HG02571 (cell line): ENCODE measurements at regions not wholly inside any gene's neighbourhood (a gene's known extent, or its start where the extent isn't known, plus 50 kb on each side); places are given as distances from the start of the nearest gene placed in this dataset.

ENCODE experiments used
- ATAC-seq: cut with Tn5 transposase; IDR thresholded peaks from one replicate; pipeline ENCODE4 v1.9.1; 2021; ENCODE audit warnings: mild to moderate bottlenecking, moderate library complexity; ENCODE audit not compliant: unreplicated experiment

DNA sequence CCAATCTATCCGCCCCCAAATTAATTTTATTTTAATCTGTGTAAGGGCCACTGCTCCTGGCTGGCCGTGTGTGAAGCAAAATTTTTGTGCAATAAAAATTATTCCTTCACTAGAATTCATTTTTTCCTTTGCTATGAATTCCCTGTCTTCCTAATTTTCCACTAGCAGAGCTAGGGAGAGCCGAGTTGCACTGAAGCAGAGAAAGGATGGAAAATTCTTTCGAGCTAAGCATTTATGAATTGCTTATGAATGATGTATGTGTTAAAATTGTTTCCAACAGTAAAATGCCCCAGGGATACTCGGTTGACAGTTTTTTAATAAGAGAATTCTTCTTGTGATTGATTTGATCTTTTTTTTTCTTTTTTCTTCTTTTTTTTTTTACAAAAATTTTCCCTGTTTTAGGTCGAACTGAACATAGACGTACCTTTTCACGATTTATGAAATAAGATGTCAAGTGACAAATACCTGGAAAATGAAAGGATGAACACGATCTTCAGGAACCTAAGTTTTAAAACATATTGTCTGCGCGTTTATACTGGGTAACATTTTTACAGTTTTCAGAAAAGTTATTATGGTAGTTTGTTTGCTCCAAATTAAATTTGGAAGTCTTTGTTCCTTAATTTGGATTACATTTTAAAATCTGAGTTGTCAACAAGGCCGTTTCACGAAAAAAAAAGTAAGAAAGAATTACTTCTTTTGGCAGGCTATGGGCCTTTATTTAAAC lies 288.8 kb upstream of the NFE2L3 start:
- ATAC-seq, result no peak

DNA sequence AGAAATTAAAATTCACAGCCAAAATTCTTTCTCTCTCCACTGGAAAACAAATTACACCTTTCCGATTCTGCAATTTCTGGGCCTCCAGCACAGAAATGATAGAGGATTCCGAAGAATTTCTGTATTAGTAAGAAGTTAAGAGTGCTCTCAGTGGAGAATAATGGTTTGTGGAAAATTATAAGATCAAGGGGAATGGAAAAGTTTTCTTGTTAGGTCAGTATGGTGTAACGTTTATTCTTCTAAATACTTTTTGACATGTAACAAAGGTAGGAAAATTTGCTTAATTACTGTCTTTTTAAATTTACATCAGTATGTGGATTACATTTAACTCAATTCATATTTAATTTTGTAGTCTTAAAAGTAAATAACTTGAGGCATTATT lies 288.3 kb upstream of the NFE2L3 start:
- no peak for ATAC-seq

DNA sequence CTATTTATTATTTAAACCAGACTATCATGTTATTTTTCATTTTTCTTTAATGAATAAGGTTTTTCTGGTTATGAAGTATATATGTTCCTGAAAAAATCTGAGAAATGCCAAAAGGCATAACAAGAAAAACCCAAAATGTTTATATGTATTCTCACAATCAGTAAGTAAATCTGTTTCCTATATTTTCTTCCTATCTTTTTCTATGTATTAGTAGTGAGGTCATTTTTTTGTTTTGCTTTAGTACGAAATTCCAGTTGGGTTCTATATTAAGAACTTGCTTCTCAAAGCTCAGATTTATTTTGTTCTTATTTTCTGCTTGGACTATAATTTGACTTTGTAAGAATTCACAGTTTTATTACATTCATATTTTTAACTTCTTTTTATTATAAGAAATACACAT lies 287.5 kb upstream of the NFE2L3 start:
- no peak for ATAC-seq

DNA sequence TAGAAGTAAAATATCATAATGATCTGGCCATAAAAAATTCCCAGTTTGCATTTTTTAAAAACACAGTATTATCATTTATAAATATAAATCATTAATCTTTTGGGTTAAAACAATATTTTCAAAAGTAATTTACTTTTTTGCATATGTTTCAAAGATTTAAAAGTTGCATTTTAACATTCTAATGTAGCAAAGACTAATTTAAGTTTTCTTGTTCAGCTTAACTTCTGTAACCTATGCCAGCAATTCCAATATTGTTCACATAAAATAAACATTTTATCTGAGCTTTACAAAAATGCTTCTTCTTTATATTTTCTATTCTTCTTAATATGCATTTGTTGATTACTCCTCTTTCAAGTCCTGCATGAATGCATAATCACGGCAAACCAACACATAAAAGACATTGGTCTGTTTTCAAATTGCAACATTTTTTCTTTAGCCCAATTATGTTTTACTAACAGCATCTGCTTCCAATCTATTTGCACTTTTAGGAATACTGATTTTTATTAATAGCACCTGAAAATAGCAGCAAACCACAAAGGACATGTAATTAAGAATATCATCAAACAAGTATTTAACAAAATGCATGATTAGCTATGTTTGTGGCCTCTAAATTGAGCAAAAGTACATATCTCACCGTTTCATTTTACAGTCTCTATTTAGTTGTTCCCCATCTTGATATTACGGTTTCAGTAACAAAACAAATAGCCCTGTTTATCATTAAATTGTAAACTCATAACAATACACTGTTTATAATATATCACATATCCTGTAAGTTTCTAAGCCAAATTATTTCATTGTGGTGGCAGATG lies 286.9 kb upstream of the NFE2L3 start:
- ATAC-seq, result no peak

DNA sequence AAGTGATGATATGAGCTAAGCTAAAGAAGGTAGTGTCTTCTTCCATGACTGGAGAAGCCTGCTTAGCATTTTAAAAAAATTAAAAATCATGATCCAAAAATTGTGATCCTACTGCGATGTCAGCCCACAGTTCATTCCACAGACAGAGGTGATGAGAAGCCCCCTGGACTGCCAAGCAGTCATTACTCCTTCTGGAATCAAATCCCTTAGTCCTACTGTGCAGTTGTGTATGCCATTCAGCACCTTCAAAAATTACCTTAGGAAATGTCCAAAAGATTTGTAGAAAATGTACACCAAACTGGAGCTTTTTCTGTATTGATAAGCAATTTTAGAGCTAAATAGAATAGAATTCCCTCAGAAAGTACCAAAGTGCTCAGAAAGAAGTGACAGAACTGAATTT lies 283.5 kb upstream of the NFE2L3 start:
- ATAC-seq, result no peak

DNA sequence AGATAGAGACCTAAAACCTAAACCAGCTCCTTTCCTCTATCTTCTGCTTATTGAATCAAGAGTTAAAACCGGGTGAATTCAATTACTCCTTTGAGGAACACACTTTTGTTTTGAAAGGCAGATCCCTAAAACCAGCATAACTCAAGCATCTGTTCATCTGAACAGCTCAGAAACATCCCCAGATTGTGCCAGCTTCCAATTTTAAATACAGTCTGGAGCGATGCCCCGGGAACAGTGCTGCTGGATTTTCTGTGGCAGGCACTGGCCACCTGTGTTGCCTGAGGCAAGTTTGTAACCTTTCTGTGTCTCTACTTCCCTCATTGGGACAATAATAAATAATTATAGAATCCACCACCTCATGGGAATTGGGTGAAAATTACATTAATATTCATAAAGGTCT lies 281.4 kb upstream of the NFE2L3 start:
- ATAC-seq, result no peak

DNA sequence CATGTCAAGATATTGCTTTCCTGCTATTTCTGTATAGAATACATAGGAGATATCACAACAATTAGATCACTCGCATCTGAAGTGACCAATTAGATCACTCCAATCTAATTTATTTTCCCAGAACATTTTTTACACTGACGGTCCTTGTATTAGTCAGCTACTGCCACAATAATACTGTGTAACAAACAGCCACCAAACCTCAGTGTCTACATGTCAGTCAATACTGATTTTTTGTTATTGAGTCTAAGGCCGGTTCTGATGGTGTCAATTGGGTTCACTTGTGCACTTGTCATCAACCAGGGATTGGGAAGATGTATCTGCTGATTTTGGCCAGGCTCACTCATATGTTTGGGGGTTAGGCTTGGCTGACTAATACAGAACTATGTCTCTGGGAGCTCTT lies 275.9 kb upstream of the NFE2L3 start:
- ATAC-seq, result no peak

DNA sequence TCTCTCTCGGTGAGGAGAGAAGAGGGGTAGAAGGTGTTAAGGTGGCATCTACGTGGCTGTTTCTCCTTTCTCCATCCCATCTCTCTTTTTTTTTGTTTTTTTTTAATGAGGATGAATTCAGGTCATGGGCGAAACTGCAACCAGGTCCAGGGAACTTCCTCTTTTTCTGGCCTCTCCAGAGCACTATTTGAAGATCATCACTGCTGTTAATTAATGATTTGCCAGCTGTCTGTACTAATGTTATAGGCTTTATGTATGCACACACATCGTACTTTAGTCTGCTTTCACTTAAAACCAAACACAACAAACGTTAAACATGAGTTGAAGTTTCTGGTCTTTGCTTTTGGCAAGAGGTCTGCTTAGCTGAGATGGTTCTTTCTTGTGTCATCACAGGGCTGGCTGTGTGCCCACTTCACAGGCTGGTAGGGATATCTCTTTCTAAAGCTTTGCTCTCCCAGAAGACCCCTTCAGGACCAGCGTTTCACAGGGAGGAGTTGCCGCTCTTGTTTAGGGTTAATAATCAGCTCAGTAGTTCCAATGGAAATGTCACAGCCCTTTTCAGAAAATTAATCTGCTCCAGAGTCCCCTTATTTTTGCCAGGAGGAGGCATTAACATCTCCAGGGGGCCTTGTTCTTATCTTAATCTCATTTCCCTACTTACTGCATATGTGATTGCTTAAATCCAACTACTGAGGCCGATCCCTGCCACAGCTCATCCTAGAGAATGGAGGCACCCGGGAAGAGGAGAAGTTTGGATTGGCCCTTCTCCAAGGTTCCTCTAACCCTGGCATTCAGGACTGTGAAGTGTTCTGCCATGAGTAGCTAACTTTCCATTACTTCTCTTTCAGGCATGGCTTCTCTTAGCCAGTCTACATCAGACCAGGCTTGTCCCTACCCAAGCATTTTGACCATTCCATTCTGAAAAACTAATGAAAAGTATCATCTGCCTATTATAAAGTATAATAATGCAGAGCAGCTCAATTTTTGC lies 273.9 kb upstream of the NFE2L3 start:
- no peak for ATAC-seq

DNA sequence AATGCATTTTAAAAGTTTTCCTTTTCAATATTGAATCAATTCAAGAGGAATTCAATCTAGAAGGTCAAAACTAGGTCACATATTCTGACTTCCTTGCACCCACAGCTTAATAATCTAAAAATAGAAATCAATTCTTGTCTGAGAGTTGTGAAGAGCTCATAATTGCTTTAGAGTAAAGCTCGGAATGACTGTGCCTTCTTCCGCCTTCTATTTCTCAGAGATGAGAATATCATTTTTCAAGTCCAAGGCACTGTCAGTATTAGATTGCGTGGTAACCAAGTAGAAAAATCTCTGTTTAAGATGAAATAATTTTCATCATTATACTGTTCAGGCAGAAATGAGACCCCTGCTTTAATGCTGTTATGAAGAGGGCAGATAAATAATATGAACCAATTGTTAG lies 272.2 kb upstream of the NFE2L3 start:
- ATAC-seq, result no peak

DNA sequence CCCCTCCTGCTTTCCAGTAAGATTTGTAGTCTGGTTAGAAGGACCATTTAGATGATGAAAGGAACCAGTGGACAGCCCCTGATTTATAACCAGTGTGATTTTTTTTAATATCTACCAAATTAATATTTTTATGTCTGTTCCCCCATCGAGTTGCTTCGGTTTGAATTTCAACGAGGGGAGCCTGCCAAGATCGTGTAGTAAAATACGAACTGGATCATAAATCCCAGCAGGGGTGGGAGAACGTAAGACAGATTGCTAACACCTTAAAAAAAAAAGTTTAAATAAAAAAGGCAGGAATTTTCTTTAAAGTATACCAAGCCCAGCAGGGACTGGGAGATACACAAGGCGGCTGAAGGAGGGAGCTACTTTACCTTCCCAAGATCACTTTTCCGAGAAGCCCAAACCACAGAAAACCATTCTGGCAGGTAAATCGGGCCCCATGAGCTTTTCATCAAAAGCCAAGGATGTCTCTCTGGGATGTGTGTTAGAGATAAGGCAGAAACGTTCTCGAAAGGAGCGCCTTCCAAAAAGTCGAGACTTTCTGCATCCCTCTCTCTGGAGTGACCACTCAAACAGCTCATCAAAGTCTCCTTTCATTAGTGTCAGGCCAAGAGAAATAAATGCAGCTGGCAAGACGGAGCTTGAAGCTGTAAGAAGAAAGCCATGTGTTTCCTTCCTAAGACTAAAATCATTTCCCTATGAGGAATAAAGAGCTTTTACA lies 270.5 kb upstream of the NFE2L3 start:
- no peak for ATAC-seq

DNA sequence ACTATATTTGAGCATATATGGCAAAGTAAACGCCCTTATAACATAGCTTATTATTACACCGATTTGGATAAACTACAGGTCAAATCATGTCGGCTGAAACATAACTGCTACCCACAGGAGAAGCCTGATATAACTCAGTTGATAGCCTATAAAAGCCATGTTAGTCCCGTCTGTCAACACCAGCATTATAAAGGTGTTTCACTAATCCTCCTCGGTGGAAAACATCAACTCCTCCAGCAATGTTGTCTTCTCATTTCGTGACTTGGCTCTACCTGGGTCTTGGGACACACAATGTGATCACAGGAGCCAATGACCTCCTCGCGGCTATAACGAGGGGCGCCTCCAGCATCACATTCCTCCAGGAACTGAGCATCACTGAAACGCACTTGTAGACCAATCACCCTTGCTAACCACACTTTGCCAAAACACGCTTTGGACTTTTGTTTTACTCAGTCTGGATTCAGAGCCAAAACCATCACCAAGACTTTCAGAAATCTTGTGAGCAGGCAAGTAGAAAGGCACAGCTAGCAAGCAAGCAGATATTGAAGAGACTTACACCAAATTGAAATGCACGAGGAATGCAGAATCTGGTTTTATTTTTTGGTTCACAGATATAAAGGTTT lies 269.7 kb upstream of the NFE2L3 start:
- no peak for ATAC-seq

DNA sequence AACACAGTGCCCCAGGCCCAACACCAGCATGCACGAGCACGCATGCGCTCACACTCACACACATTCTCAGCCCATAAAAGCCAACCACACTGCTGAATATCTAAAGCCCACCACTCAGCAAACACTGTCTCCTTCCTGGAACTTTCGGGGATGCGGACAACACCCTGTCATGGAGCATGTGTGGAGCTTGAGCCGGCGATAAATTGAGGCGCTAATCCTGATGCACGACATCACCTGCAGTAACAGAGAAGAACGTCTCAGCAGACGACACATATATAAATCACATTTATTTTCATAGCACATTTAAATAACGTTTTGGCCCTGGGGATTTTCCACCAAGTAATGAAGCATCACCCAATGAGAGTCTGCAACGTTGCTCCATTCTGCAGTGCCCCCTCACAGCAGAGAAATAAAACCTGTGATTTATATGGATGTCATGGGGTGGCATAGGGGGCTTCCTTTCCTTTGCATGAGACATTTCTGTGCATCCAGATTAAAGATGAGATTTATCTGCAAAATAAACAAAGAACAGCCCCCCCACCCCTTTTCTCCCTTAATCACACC lies 267.7 kb upstream of the NFE2L3 start:
- ATAC-seq, result no peak

DNA sequence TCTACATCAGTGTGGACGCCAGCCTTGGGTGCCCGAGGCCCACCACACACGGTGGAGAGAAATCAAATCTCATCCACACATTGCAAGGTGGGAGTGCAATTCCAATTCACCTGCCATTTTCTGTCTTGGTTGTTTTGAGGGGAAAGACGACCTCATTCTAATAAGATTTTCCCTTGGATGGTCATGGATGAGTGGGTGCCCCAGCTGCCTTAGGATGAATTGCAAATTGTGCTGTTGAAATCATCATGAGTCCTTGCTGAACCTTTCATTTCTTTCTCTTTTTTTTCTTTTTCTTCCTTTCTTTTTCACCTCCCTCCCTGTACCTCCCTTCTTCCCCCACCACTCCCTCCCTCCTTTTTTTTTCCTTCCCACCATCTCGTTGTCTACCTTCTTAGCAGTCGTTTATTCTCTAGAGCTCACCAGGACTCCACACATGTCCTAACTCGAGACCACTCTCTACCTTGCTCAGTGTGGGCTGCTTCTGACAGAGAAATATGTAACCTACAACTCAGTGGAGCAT lies 266.9 kb upstream of the NFE2L3 start:
- ATAC-seq, result no peak

DNA sequence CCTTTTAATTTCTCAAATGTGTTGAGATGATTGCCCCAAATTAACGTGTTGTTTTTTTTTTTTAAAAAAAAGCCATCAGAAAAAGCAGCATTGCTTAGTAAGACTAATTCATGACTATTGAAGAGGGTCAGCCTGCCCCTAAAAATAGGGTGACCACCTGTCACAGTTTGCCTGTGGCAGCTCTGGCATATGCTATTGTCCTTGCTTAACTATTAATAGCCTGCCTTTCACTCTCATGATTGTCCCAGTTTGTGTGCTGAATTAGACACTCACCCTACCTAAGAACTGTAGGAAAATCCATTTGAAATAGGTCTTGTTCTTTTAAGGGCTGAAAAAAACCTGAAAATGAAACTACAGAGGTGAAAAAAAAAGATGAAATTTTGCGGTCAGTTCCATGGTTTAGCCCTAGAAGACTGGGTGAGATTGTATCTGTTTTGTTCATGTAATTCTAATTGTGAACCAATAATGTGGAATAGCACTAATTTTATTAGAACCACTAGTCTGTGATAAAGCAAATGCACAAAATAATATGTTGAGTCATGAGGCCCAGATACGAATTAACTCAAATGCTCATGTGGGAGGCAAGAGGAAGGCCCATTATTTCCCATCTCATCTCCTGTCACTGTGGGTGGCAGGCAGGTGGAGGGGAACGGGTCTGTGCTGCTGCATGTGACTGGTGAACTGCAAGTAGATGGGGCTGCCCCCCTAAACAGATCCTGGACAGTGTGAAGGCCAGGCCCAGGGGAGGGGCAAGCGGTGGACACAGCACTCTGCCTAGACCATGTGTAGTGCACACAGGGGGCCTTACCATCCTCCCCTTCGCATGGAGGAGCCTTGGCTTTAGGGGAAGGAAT lies 265.4 kb upstream of the NFE2L3 start:
- ATAC-seq, result no peak

DNA sequence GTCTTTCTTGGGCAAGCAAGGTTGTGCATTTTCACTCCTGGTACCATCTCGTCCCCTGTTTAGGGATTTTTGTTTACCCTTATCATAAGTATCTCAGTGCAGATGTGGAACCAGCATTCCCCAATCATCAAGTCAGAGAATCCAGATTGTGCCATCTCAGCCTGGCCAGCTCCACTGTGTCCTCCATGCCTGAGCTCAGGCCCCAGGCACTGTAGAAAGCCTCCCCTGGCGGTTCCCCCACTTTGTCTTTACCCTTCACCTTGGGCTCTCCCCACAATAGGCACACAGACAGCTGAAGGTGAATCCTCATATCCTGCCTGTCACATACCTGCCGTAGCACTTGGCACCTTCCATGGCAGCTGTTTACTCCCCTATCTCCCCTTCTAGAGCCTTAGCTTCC lies 264.7 kb upstream of the NFE2L3 start:
- no peak for ATAC-seq

DNA sequence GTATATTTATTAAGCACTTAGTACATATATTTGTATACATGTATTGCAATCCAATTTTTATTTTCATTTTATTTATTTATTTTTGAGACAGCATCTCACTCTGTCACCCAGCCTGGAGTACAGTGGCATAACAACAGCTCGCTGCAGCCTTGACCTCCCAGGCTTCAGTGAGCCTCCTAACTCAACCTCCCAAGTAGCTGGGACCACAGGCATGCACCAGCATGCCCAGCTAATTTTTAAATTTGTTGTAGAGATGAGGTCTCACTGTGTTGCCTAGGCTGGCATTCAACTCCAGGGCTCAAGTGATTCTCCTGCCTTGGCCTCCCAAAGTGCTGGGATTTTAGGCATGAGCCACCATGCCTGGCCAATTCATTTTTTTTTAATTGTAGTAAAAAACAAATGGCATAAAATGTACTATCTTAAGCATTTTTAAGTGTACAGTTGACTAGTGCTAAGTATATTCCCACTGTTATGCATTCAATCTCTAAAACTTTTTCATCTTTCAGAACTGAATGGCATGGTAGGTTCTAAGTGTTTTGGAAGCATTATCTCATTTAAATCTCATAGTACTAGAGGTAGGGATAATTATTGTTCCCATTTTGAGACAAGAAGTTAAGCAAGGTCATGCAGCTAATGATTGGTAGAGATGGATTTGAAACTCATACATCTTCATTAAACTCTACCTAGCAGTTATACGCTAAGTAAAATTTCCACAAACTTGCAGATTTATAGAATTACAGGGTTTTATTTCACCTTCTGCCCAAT lies 264.0 kb upstream of the NFE2L3 start:
- ATAC-seq, result no peak

DNA sequence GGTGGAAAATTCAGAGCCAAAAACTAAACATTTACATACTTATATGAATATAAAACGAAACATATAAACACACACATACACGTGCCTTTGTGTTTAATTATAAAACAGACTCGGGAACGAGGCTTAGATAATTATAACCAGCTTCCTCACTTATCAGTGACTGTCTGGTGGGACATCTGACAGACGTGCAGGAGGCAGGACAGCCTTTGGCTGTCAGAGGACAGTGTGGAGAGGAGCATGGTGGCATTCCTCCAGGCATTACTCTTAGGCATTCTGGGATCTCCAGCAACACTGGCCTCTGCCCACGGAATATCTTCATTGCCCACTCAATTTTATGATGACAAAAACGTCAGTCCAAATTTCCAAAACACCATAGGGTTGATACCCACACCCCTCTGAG lies 262.2 kb upstream of the NFE2L3 start:
- ATAC-seq, result no peak

DNA sequence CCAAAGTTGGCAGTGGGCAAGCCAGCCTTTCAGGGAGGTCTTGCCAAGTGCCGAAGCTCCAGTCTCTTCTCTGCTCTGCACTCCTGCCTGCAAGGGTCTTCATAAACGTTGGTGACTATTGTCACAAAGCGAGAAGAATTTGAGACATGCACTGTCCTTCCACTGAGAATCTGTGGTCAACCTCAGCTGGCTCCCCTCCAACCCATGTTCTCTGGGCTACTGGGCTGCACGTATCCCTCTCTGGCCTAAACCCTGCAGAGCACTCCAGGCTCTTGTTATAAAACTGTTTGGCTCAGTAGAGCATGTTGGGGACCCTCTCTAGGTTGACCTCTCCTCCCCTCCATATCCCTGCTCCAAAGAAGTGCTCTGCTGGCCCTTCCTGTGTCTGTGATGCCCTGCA lies 260.4 kb upstream of the NFE2L3 start:
- ATAC-seq, result no peak
